HG03135 (cell line): ENCODE measurements at regions not wholly inside any gene's neighbourhood (a gene's known extent, or its start where the extent isn't known, plus 50 kb on each side); places are given as distances from the start of the nearest gene placed in this dataset.
A peak's percentile ranks its signal among the peaks of the same experiment; 100 is the strongest.

Source experiments
- ATAC-seq: cut with Tn5 transposase; IDR thresholded peaks from one replicate; pipeline ENCODE4 v1.9.1; 2021; ENCODE audit warnings: mild to moderate bottlenecking, moderate library complexity; ENCODE audit not compliant: unreplicated experiment

DNA sequence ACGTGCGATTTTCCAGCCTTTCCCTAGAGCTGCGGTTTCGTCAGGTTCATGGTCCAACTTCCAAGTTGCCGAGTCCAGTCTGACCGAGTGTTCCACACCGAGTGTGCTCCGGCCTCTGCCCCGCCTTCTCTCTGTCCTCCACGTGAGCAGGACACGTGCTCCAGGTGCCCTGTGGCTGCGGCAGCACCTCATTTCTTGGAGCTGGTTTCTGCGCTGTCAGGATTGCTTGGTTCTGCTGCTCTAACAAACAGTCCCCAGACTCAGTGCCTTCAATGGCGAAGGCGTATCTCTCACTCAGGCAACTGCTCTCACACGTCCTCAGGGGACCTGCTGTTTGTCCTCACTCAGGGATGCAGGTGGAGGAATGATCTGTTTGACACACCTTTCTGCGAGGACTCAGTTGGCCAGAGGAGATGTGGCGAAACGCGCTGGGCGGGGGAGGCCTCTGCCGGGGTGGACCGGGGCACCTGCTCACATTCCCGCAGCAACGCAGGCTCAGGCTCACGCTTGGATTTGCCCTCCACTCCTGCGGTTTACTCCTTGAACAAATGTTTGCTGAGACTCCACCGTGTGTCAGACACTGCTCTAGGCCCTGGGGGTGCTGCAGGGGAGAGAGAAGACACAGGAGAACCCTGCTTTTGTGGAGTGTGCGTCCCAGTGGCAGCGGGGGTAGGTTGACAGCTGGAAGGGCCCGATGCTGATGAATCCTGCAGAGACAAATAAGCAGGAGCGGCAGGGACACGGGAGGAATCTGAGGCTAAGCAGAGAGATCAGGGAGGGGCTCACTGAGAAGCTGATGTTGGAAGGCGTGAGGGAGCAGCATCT lies 63.4 kb upstream of the FBRSL1 start:
- no peak for ATAC-seq

GRCh38 chr12:132424811-132425210 lies 65.1 kb upstream of the FBRSL1 start:
- no peak for ATAC-seq

GRCh38 chr12:132423820-132424645 lies 65.9 kb upstream of the FBRSL1 start:
- ATAC-seq: no peak

- ATAC-seq: no peak
Measured at GRCh38 chr12:132423251-132423819, 66.6 kb upstream of the FBRSL1 start.

DNA sequence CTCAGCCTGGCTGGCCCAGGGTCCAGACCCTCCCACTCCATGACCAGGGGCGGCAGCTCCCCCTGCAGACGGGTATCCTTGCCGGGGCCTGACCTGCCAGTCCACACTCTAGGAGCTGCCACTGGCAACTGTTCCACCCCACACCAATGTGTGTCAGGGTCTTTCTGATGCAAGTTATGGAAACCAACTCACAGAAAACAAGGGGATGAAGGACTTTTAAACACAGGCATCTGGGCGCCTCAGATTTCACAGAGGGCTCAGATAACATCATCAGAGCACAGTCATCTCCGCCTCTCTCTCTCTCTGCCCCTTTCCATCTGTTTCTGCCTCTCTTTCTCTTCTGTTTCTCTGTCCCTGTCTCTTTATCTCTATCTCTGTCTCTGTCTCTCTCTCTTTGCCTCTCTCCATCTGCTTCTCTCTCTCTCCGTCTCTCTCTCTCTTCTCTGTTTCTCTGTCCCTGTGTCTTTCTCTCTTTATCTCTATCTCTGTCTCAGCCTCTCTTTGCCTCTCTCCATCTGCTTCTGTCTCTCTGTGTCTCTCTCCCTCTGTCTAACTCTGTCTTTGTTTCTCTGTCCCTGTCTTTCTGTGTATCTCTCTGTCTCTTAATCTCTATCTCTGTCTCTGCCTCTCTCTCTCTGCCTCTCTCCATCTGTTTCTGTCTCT lies 67.4 kb upstream of the FBRSL1 start:
- no peak for ATAC-seq

DNA sequence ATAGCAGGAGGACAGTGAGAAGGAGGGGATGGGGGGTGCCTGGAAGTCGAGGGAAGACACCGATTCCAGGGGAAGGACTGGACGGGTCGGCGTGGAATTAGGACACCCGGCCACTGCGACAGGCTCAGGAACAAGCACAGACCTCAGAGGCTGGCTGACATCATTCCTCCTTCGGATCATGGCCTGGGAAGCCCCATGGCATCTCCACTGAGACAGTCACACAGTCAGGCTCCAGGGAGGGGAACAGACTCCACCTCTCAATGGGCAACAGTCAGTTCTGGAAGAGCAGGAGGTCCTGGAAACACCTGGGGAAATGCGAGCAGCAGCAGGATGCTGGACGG lies 67.9 kb upstream of the FBRSL1 start:
- ATAC-seq: no peak

- ATAC-seq: no peak
Measured at GRCh38 chr12:132419631-132420246, 70.2 kb upstream of the FBRSL1 start.

- ATAC-seq: no peak
Measured at GRCh38 chr12:132418393-132418925, 71.5 kb upstream of the FBRSL1 start.

- no peak for ATAC-seq
Measured at GRCh38 chr12:132417741-132418140, 72.2 kb upstream of the FBRSL1 start.

- no peak for ATAC-seq
Measured at GRCh38 chr12:132416827-132417226, 73.1 kb upstream of the FBRSL1 start.

DNA sequence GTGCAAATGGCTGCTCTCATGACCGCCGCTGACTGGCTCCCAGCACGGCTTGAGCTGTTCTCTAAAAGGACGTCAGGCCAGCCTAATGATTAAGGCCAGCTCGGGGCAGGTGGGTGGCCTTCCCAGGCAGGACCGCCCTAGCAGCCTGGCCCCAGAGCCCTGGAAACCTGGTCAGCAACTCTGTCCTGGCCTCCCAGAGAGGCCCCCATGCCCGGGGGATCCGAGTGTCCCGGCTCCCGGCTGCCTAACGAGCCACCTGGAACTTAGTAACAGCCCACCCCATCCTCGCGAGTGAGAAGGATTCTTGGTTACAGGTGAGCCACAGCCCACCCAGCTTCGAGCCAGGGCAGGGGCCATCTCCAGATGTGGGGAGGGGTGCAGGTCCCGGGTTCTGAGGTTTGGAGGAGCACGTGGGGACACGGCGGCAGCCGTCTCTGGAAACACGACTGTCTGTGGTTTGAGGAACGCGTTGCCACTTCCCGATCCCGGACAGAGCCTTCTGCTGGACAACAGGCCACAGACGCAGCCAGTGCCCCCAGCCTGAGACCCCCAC lies 73.8 kb upstream of the FBRSL1 start:
- no peak for ATAC-seq

DNA sequence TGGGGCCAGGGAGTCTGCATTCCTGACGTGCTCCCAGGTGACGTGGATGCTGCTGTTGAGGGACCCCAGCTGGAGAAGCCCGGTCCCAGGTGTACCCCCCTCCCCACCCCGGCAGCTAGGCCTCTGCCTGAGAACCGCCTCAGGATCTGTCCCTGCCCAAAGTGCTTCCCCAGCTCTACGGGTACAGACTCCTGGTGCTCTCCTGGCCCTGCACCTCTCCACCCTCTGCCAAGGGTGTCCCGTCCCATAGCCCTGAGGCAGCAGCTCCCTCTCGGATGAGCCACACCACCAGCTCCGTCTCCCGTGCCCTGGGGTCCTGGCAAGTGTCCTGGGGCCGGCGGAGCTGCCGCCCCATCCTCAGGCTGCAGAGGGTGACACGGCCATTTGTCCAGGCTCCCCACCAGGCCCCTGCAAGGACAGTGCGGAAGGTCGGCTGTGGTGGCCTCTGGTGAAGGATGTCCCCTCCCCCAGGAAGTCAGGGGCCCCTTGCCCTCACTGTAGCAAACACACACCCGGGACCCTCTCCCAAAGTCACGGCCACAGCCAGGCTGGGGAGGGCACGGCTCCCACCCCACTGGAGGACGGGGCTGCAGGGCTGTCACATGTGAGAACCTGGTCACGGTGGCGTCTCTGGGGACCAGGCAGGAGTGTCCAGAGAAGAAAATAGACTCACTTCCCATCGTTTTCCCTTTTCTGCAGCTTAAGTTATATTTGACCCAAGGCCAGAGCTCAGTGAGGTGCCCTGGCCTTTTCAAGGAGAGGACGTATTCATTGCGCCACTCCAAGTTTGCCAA lies 74.4 kb upstream of the FBRSL1 start:
- ATAC-seq: no peak

GRCh38 chr12:132414634-132415326 lies 75.2 kb upstream of the FBRSL1 start:
- ATAC-seq: peak; percentile 81

- peak; percentile 17 for ATAC-seq
Measured at GRCh38 chr12:132413931-132414588, 75.9 kb upstream of the FBRSL1 start.

DNA sequence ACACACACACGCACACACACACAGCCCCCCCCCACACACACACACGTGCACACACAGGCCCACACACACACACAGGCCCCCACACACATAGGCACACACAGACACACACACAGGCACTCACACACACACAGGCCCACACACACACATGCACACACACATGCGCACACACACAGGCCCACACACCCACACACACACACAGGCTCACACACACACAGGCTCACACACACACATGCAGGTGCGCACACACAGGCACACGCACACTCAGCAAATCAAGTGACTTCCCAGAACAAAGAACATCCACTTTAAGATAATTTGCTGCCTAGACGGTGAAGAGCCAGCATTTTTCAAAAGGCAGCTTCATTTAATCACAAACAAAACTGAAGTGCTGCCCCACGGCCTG lies 78.5 kb upstream of the FBRSL1 start:
- no peak for ATAC-seq

- ATAC-seq: no peak
Measured at GRCh38 chr12:132410849-132411248, 79.1 kb upstream of the FBRSL1 start.

DNA sequence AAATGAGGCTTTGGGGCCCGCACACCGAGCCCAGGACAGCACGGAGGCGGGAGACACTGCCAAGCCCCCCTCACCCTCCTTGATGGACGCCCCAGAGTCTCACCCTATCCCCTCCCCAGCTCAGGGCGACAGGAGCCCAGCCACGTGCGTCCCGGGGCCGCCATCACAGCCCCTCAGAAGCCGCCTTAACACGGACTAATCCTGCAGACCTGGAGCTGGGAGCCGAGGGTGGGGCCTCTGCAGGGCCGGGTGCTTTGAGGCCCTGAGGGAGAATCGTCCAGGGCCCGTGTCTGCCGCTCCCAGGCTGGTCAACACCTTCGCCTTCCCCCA lies 79.7 kb upstream of the FBRSL1 start:
- no peak for ATAC-seq

GRCh38 chr12:132409495-132410295 lies 80.3 kb upstream of the FBRSL1 start:
- ATAC-seq: no peak
